SJSA1 (cell line): ENCODE measurements at regions not wholly inside any gene's neighbourhood (a gene's known extent, or its start where the extent isn't known, plus 50 kb on each side); places are given as distances from the start of the nearest gene placed in this dataset.
"Not testable (repeated sequence)": the region's sequence is repeated elsewhere in the genome, so short reads cannot be mapped to it uniquely, and the experiment has no call there.

Source experiments
- DNase-seq, 2 experiments: peaks; one replicate each; pipeline ENCODE4 v3.0.0-alpha.2; 2015 to 2020; ENCODE audit warnings: low spot score in 2 of 2, low read depth in 1 of 2
- H3K27ac ChIP-seq: fragments of 250-450 bp; sonication (Bioruptor Pico); 2 replicates; pipeline ENCODE4 v1.5.1; 2020; ENCODE audit warnings: mild to moderate bottlenecking, moderate library complexity
- H3K27me3 ChIP-seq: fragments of 250-450 bp; sonication (Bioruptor Pico); replicated peaks from 2 replicates; pipeline ENCODE4 v1.5.1; 2020; ENCODE audit warnings: mild to moderate bottlenecking, moderate library complexity
- H3K36me3 ChIP-seq: fragments of 250-450 bp; sonication (Bioruptor Pico); 2 replicates; pipeline ENCODE4 v1.5.1; 2020; ENCODE audit warnings: mild to moderate bottlenecking
- H3K4me1 ChIP-seq: fragments of 250-450 bp; sonication (Bioruptor Pico); replicated peaks from 2 replicates; pipeline ENCODE4 v1.6.1; 2021; ENCODE audit warnings: mild to moderate bottlenecking
- H3K4me3 ChIP-seq: fragments of 250-450 bp; sonication (Bioruptor Pico); 2 replicates; pipeline ENCODE4 v1.5.1; 2020; ENCODE audit warnings: mild to moderate bottlenecking
- H3K9me3 ChIP-seq: fragments of 250-450 bp; sonication (Bioruptor Pico); replicated peaks from 2 replicates; pipeline ENCODE4 v1.5.1; 2020; ENCODE audit warnings: mild to moderate bottlenecking

GRCh38 chr15:30688684-30689083 lies 62.8 kb downstream of the ARHGAP11B start:
- not testable (repeated sequence) for DNase-seq, H3K27ac ChIP-seq, H3K4me3 ChIP-seq, H3K4me1 ChIP-seq, H3K36me3 ChIP-seq, H3K9me3 ChIP-seq, H3K27me3 ChIP-seq

- H3K4me3 ChIP-seq, H3K4me1 ChIP-seq, H3K27ac ChIP-seq, H3K27me3 ChIP-seq, DNase-seq, H3K9me3 ChIP-seq, H3K36me3 ChIP-seq: not testable (repeated sequence)
Observed at GRCh38 chr15:30690153-30690552, 64.2 kb downstream of the ARHGAP11B start.

GRCh38 chr15:30695811-30696210 lies 69.9 kb downstream of the ARHGAP11B start:
- not testable (repeated sequence) for H3K9me3 ChIP-seq, DNase-seq, H3K4me1 ChIP-seq, H3K27me3 ChIP-seq, H3K27ac ChIP-seq, H3K4me3 ChIP-seq, H3K36me3 ChIP-seq

GRCh38 chr15:30696439-30697314 lies 70.7 kb downstream of the ARHGAP11B start:
- not testable (repeated sequence) for H3K4me3 ChIP-seq, H3K36me3 ChIP-seq, H3K4me1 ChIP-seq, H3K9me3 ChIP-seq, H3K27ac ChIP-seq, DNase-seq, H3K27me3 ChIP-seq

- not testable (repeated sequence) for H3K4me3 ChIP-seq, H3K9me3 ChIP-seq, H3K27ac ChIP-seq, H3K4me1 ChIP-seq, DNase-seq, H3K36me3 ChIP-seq, H3K27me3 ChIP-seq
Observed at GRCh38 chr15:30697315-30697685, 71.4 kb downstream of the ARHGAP11B start.

GRCh38 chr15:30700006-30700597 lies 74.2 kb downstream of the ARHGAP11B start:
- not testable (repeated sequence) for DNase-seq

GRCh38 chr15:30707976-30708685 lies 82.2 kb downstream of the ARHGAP11B start:
- not testable (repeated sequence) for H3K27ac ChIP-seq, H3K27me3 ChIP-seq, H3K4me3 ChIP-seq, H3K9me3 ChIP-seq, DNase-seq, H3K36me3 ChIP-seq, H3K4me1 ChIP-seq

More at GRCh38 chr15:30700006-30700597, 74.2 kb downstream of the ARHGAP11B start:
- H3K27ac ChIP-seq, H3K27me3 ChIP-seq, H3K9me3 ChIP-seq, H3K36me3 ChIP-seq, H3K4me3 ChIP-seq, H3K4me1 ChIP-seq: not testable (repeated sequence)

GRCh38 chr15:30708809-30709208 lies 82.9 kb downstream of the ARHGAP11B start:
- DNase-seq, H3K27ac ChIP-seq, H3K9me3 ChIP-seq, H3K36me3 ChIP-seq, H3K4me3 ChIP-seq, H3K4me1 ChIP-seq, H3K27me3 ChIP-seq: not testable (repeated sequence)

GRCh38 chr15:30718038-30718643 lies 92.2 kb downstream of the ARHGAP11B start:
- not testable (repeated sequence) for DNase-seq, H3K27me3 ChIP-seq, H3K4me1 ChIP-seq, H3K36me3 ChIP-seq, H3K4me3 ChIP-seq, H3K9me3 ChIP-seq, H3K27ac ChIP-seq

- H3K27ac ChIP-seq, DNase-seq, H3K4me3 ChIP-seq, H3K9me3 ChIP-seq, H3K36me3 ChIP-seq, H3K4me1 ChIP-seq, H3K27me3 ChIP-seq: not testable (repeated sequence)
Observed at GRCh38 chr15:30719363-30719762, 93.4 kb downstream of the ARHGAP11B start.

- not testable (repeated sequence) for H3K4me1 ChIP-seq, H3K27me3 ChIP-seq, DNase-seq
Observed at GRCh38 chr15:30720825-30721224, 94.9 kb downstream of the ARHGAP11B start.

GRCh38 chr15:30721529-30721928 lies 95.6 kb downstream of the ARHGAP11B start:
- DNase-seq, H3K4me3 ChIP-seq, H3K9me3 ChIP-seq, H3K36me3 ChIP-seq, H3K4me1 ChIP-seq, H3K27ac ChIP-seq, H3K27me3 ChIP-seq: not testable (repeated sequence)

More at GRCh38 chr15:30720825-30721224, 94.9 kb downstream of the ARHGAP11B start:
- not testable (repeated sequence) for H3K9me3 ChIP-seq, H3K36me3 ChIP-seq, H3K4me3 ChIP-seq, H3K27ac ChIP-seq

- H3K4me1 ChIP-seq, DNase-seq, H3K27ac ChIP-seq, H3K27me3 ChIP-seq, H3K4me3 ChIP-seq, H3K36me3 ChIP-seq, H3K9me3 ChIP-seq: not testable (repeated sequence)
Observed at GRCh38 chr15:30723540-30724175, 97.7 kb downstream of the ARHGAP11B start.
